BE2C (cell line): ENCODE measurements at regions not wholly inside any gene's neighbourhood (a gene's known extent, or its start where the extent isn't known, plus 50 kb on each side); places are given as distances from the start of the nearest gene placed in this dataset.

Experiments used
- DNase-seq: peaks from one replicate; pipeline ENCODE4 v3.0.0-alpha.2; 2020
- H3K27me3 ChIP-seq: fragments of 250-450 bp; sonication (Bioruptor Pico); 2 replicates; pipeline ENCODE4 v1.5.1; 2020; ENCODE audit warnings: mild to moderate bottlenecking
- H3K36me3 ChIP-seq: fragments of 250-450 bp; sonication (Bioruptor Pico); 2 replicates; pipeline ENCODE4 v1.5.1; 2020; ENCODE audit warnings: mild to moderate bottlenecking
- H3K4me1 ChIP-seq: fragments of 250-450 bp; sonication (Bioruptor Pico); 2 replicates; pipeline ENCODE4 v1.5.1; 2020
- H3K4me3 ChIP-seq: 2 replicates; pipeline ENCODE4 v1.5.1; 2011; ENCODE audit warnings: low read depth, low read length
- H3K9me3 ChIP-seq: fragments of 250-450 bp; sonication (Bioruptor Pico); 2 replicates; pipeline ENCODE4 v1.5.1; 2020
- TF ChIP-seq, protein P1 (sequence below): IDR thresholded peaks from 2 replicates; pipeline ENCODE4 v1.5.1; 2012; ENCODE audit warnings: mild to moderate bottlenecking, low read depth, low read length

DNA sequence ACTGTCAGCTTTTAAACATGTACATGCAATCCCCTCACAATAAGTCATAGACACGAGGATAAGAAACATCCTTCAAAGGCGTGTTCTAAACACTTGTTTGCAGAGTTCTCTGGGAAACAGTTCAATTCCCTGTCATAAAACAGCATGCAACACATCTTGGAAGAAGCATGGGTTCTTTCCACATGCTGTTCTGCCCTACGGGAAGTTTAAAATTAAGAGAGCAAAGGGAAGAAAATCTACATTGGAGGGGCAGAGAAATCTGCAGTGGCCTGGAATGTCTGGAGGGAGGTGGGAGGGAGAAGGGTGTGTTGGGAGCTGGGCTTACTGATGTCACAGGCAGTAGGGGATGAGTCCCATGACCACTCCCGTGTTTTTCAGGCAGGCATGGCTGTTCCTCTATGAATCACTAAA is 98.3 kb upstream of the SLC2A1 start:
- H3K4me1 ChIP-seq, result peaks cover 20% of the 10 kb centered on the region
- TF ChIP-seq, protein P1, sequence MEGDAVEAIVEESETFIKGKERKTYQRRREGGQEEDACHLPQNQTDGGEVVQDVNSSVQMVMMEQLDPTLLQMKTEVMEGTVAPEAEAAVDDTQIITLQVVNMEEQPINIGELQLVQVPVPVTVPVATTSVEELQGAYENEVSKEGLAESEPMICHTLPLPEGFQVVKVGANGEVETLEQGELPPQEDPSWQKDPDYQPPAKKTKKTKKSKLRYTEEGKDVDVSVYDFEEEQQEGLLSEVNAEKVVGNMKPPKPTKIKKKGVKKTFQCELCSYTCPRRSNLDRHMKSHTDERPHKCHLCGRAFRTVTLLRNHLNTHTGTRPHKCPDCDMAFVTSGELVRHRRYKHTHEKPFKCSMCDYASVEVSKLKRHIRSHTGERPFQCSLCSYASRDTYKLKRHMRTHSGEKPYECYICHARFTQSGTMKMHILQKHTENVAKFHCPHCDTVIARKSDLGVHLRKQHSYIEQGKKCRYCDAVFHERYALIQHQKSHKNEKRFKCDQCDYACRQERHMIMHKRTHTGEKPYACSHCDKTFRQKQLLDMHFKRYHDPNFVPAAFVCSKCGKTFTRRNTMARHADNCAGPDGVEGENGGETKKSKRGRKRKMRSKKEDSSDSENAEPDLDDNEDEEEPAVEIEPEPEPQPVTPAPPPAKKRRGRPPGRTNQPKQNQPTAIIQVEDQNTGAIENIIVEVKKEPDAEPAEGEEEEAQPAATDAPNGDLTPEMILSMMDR, result no peak
- no peaks in the 10 kb centered on the region for H3K36me3 ChIP-seq
- no peak overlapping the region for H3K4me3 ChIP-seq
- DNase-seq, result no peak
- H3K9me3 ChIP-seq, result no peaks in the 10 kb centered on the region
- H3K27me3 ChIP-seq, result no peaks in the 10 kb centered on the region

GRCh38 chr1:43056460-43056859 is 97.8 kb upstream of the SLC2A1 start:
- Histone ChIP-seq H3K4me1 (peaks cover 19% of the 10 kb centered on the region), H3K36me3 (no peaks in the 10 kb centered on the region)

GRCh38 chr1:43054961-43055360 is 96.3 kb upstream of the SLC2A1 start:
- no peak for DNase-seq
- peaks cover 20% of the 10 kb centered on the region for H3K4me1 ChIP-seq

More at GRCh38 chr1:43056460-43056859, 97.8 kb upstream of the SLC2A1 start:
- no peak for DNase-seq
- Histone ChIP-seq H3K9me3 (no peaks in the 10 kb centered on the region), H3K27me3 (no peaks in the 10 kb centered on the region), H3K4me3 (no peak overlapping the region)
- TF ChIP-seq, protein P1, result no peak

GRCh38 chr1:43052786-43053439 is 94.2 kb upstream of the SLC2A1 start:
- Histone ChIP-seq H3K9me3 (no peaks in the 10 kb centered on the region), H3K4me1 (peaks cover 16% of the 10 kb centered on the region), H3K36me3 (no peaks in the 10 kb centered on the region), H3K27me3 (no peaks in the 10 kb centered on the region), H3K4me3 (no peak overlapping the region)
- DNase-seq, result no peak
- TF ChIP-seq, protein P1, result no peak

More at GRCh38 chr1:43054961-43055360, 96.3 kb upstream of the SLC2A1 start:
- Histone ChIP-seq H3K36me3 (no peaks in the 10 kb centered on the region), H3K4me3 (no peak overlapping the region), H3K9me3 (no peaks in the 10 kb centered on the region), H3K27me3 (no peaks in the 10 kb centered on the region)
- TF ChIP-seq, protein P1, result no peak

- no peaks in the 10 kb centered on the region for H3K27me3 ChIP-seq
- TF ChIP-seq, protein P1, result no peak
- H3K4me1 ChIP-seq, result peaks cover 12% of the 10 kb centered on the region
- H3K4me3 ChIP-seq, result no peak overlapping the region
- H3K9me3 ChIP-seq, result no peaks in the 10 kb centered on the region
- H3K36me3 ChIP-seq, result no peaks in the 10 kb centered on the region
- DNase-seq, result no peak
These were observed 93.7 kb upstream of the SLC2A1 start for GRCh38 chr1:43052322-43052721.

DNA sequence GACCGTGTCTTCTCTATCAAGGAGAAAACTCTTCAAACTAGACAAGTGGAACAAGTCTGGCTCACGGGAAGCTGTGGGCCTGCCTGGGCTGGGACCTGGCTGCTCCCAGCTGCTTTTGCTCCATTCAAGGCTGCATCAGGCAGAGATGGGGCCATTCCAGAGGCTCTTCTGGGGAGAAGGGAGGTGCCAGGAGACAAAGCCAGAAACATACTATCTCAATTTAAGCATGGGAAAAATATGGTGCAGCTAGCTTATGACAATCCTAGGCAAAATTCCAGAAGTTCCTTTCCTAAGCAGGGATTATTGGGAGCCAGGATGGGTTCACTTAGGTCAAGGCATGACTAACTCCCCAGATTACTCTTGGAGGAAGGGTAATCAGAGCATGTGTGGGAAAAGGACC is 90.8 kb upstream of the SLC2A1 start:
- DNase-seq, result no peak
- H3K36me3 ChIP-seq, result no peaks in the 10 kb centered on the region
- no peaks in the 10 kb centered on the region for H3K9me3 ChIP-seq
- TF ChIP-seq, protein P1, result no peak
- no peak overlapping the region for H3K4me3 ChIP-seq
- H3K27me3 ChIP-seq, result no peaks in the 10 kb centered on the region
- peaks cover 15% of the 10 kb centered on the region for H3K4me1 ChIP-seq
